SU-DHL-6 (cell line): ENCODE measurements at regions not wholly inside any gene's neighbourhood (a gene's known extent, or its start where the extent isn't known, plus 50 kb on each side); places are given as distances from the start of the nearest gene placed in this dataset.

Experiments used
- H2AFZ ChIP-seq: fragments of 200-600 bp; sonication (generic); 2 replicates; pipeline ENCODE4 v1.6.1; 2014; ENCODE audit warnings: low read depth, mild to moderate bottlenecking, moderate library complexity, mixed read lengths, antibody characterized with exemption, low read length; ENCODE audit not compliant: severe bottlenecking
- H3F3A ChIP-seq: fragments of 200-600 bp; shearing (Covaris generic); 2 replicates; pipeline ENCODE4 v1.6.0; 2016; ENCODE audit warnings: antibody characterized with exemption, mild to moderate bottlenecking; ENCODE audit not compliant: insufficient read depth
- H3K27ac ChIP-seq: fragments of 200-600 bp; sonication (generic); 2 replicates; pipeline ENCODE4 v1.5.1; 2016; ENCODE audit warnings: low read depth, mild to moderate bottlenecking, low read length, moderate library complexity, mixed read lengths
- H3K27me3 ChIP-seq: fragments of 200-600 bp; sonication (generic), shearing (Covaris generic); 2 replicates; pipeline ENCODE4 v1.6.0; 2014; ENCODE audit warnings: mild to moderate bottlenecking, low read length
- H3K36me3 ChIP-seq: fragments of 200-600 bp; sonication (generic); 2 replicates; pipeline ENCODE4 v1.6.1; 2014; ENCODE audit warnings: mild to moderate bottlenecking, low read length, mixed read lengths
- H3K4me2 ChIP-seq: fragments of 300-600, 200-600 bp; shearing (Covaris generic), sonication (generic); 2 replicates; pipeline ENCODE4 v1.6.0; 2014; ENCODE audit warnings: low read length, low read depth, mild to moderate bottlenecking; ENCODE audit not compliant: poor library complexity, severe bottlenecking
- H3K4me3 ChIP-seq: fragments of 200-600 bp; sonication (generic); 2 replicates; pipeline ENCODE4 v1.5.1; 2014; ENCODE audit warnings: antibody characterized with exemption, low read length, mild to moderate bottlenecking, mixed read lengths; ENCODE audit not compliant: insufficient read depth, poor library complexity, severe bottlenecking
- H3K79me2 ChIP-seq: fragments of 200-600 bp; sonication (generic); 2 replicates; pipeline ENCODE4 v1.6.1; 2014; ENCODE audit warnings: mild to moderate bottlenecking, low read length, moderate library complexity; ENCODE audit not compliant: insufficient read depth
- H3K9ac ChIP-seq: fragments of 200-600 bp; sonication (generic); 2 replicates; pipeline ENCODE4 v1.7.0; 2014; ENCODE audit warnings: mild to moderate bottlenecking, low read length
- H3K9me2 ChIP-seq: fragments of 200-600 bp; sonication (generic); replicated peaks from 2 replicates; pipeline ENCODE4 v1.6.1; 2014; ENCODE audit warnings: low read length; ENCODE audit not compliant: insufficient read depth
- H3K9me3 ChIP-seq: fragments of 200-600 bp; sonication (generic); 2 replicates; pipeline ENCODE4 v1.6.1; 2014; ENCODE audit warnings: low read length, mixed read lengths; ENCODE audit not compliant: insufficient read depth
- H4K20me1 ChIP-seq: fragments of 200-600 bp; sonication (generic); 2 replicates; pipeline ENCODE4 v1.6.1; 2014; ENCODE audit warnings: low read depth, mild to moderate bottlenecking, antibody characterized with exemption, low read length, moderate library complexity, mixed read lengths
- EZH2phosphoT487 ChIP-seq: fragments of 200-600 bp; sonication (generic), shearing (Covaris generic); conservative IDR thresholded peaks from 2 replicates; pipeline ENCODE4 v1.6.1; 2018; ENCODE audit warnings: mild to moderate bottlenecking, antibody characterized with exemption, low read length, moderate library complexity, mixed read lengths
- TF ChIP-seq, protein P1 (sequence below): fragments of 200-600 bp; sonication (generic); IDR thresholded peaks from one replicate; pipeline ENCODE4 v1.5.1; 2017; ENCODE audit warnings: antibody characterized with exemption, mild to moderate bottlenecking, low read length, moderate library complexity; ENCODE audit not compliant: insufficient read depth, poor library complexity, severe bottlenecking

DNA sequence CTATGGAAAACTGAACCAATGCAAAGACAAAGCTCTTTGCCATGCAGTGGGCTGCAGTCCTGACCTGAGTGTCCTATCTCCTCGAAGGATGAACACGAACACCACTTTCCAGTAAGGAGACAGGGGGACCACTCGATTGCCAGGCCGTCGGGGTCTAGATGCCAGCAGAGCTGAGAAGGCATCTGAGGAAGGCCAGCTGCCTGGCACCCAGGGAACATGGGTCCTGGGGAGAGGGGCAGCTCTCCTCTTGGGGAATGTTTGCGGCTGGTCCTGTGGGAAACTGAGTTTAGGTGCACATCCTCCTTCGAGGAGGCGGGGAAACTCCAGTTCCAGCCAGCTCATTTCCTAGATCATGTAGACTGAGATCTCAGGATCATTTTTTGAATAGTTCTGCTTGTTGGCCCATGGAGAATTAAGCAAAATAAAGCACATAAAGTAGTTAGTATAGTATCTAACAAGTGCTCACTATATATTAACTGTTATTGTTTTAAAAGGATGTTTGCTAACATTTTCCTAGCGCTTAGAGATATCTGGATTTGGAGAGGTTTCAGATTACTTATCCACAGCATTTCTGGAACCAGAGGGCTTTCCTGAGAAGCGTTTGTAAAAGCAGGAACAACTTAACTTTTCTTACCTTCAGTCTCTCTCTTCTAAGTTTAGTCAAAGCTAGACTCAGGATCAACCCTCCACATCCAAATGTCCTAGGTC lies 225.3 kb upstream of the FOXQ1 start:
- Histone ChIP-seq H4K20me1 (no peaks in the 10 kb centered on the region), H3K4me3 (no peak overlapping the region), H3K9me3 (no peaks in the 10 kb centered on the region), H3K27ac (no peak overlapping the region), H3K4me2 (no peak overlapping the region), H3K9me2 (no peaks in the 10 kb centered on the region), H3F3A (no peaks in the 10 kb centered on the region), H3K9ac (no peak overlapping the region), H2AFZ (no peak overlapping the region), H3K79me2 (no peaks in the 10 kb centered on the region), H3K36me3 (no peaks in the 10 kb centered on the region), H3K27me3 (no peaks in the 10 kb centered on the region)
- TF ChIP-seq, protein P1, sequence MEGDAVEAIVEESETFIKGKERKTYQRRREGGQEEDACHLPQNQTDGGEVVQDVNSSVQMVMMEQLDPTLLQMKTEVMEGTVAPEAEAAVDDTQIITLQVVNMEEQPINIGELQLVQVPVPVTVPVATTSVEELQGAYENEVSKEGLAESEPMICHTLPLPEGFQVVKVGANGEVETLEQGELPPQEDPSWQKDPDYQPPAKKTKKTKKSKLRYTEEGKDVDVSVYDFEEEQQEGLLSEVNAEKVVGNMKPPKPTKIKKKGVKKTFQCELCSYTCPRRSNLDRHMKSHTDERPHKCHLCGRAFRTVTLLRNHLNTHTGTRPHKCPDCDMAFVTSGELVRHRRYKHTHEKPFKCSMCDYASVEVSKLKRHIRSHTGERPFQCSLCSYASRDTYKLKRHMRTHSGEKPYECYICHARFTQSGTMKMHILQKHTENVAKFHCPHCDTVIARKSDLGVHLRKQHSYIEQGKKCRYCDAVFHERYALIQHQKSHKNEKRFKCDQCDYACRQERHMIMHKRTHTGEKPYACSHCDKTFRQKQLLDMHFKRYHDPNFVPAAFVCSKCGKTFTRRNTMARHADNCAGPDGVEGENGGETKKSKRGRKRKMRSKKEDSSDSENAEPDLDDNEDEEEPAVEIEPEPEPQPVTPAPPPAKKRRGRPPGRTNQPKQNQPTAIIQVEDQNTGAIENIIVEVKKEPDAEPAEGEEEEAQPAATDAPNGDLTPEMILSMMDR = no peak
- TF ChIP-seq EZH2phosphoT487 = no peak

DNA sequence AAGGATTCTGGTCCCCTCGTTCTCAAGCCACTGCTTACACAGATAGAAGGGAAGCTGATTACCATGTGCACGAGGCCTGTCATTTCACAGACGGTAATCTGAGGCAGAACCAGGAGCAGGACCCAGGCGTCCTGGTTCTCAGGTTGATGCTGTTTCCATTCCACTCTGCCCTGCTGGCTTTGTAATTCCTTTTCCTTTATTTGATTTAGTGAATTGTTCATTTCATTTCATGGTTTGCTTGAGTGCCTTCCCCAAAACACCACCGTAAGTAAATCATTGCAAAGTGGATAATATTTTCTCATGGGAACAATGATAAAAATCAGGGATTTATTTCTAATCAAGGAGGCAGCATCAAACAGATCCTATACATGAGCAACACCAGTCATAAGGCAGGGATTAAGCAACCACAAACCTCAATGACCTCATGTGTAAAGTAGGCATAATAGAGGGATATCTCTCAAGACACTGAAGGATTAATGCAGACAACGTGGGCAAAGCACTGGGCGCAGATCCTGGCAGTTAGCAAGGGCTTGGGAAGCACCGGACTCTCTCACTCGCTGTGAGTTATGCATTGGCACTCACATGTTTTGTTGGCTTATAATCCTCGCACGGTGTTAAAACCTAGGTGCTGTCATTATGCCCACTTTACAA lies 229.5 kb upstream of the FOXQ1 start:
- Histone ChIP-seq H4K20me1 (no peaks in the 10 kb centered on the region), H3K27ac (no peak overlapping the region), H3K79me2 (no peaks in the 10 kb centered on the region), H3K9ac (no peak overlapping the region), H3K27me3 (no peaks in the 10 kb centered on the region), H3F3A (no peaks in the 10 kb centered on the region), H3K9me2 (no peaks in the 10 kb centered on the region), H3K4me2 (no peak overlapping the region), H3K9me3 (no peaks in the 10 kb centered on the region), H2AFZ (no peak overlapping the region), H3K4me3 (no peak overlapping the region), H3K36me3 (no peaks in the 10 kb centered on the region)
- TF ChIP-seq EZH2phosphoT487 = no peak
- TF ChIP-seq, protein P1 = no peak

DNA sequence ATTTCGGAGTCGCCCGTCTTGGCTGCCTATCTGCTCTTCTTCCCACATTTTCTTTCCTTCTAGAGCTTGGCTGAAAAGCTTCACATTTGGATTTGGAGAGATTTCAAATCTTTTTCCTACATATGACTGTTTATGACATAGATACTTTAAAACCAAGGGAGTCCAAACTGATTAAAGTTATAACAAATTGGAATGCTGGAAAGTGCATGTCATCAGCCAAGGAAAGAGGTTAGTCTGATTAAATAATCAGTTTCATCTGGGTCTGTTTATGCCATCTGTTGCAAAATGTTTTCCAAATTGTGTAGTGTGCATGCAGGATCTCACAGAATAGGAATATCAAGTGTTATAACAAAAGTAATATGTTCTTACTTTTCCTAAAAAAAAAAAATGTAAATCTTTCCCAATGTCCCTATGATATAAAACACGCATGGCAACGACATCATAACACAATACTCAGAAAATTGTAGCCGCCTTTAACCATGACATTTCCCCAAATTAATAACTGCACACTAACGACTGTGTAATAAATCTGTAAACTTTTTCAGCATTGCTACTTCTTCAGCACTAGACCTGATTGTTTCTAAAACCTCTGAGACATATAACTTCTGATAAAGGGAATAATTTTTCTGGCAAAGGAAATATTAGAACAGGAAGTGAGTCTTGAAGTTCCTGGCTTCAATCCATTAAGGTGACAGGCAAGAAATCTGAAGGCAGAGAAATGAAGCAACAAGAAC lies 230.2 kb upstream of the FOXQ1 start:
- no peaks in the 10 kb centered on the region for H3K27me3 ChIP-seq
- no peak overlapping the region for H2AFZ ChIP-seq
- no peak overlapping the region for H3K9ac ChIP-seq
- no peaks in the 10 kb centered on the region for H4K20me1 ChIP-seq
- no peaks in the 10 kb centered on the region for H3K9me2 ChIP-seq
- no peak for TF ChIP-seq EZH2phosphoT487
- TF ChIP-seq, protein P1 = no peak
- H3K4me2 ChIP-seq = no peak overlapping the region
- H3K9me3 ChIP-seq = no peaks in the 10 kb centered on the region
- H3K79me2 ChIP-seq = no peaks in the 10 kb centered on the region
- H3K36me3 ChIP-seq = no peaks in the 10 kb centered on the region
- no peak overlapping the region for H3K27ac ChIP-seq
- H3F3A ChIP-seq = no peaks in the 10 kb centered on the region
- no peak overlapping the region for H3K4me3 ChIP-seq
